ENCODE measurements at regions not wholly inside any gene's neighbourhood (a gene's known extent, or its start where the extent isn't known, plus 50 kb on each side); places are given as distances from the start of the nearest gene placed in this dataset.

DNA sequence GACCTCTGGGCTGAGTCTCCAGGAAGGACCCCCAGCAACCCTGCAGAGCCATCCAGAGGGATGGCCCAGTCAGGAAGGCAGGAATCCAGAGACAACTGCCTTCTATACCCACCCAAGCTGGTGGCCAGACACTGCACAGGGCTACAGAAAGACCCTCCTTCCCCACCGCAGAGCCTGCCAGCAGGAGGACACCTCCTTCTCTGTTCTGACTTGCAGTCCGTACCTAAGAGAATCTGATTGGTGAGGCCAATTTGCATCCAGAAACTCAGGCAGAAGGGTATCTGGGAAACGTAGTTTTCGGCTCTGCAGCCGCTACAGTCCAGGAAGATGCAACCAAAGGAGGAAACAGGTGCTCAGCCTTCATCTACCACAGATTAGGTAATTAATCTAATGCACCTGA, 155.4 kb upstream of the FRG1 start:
- TF ChIP-seq, protein P1, sequence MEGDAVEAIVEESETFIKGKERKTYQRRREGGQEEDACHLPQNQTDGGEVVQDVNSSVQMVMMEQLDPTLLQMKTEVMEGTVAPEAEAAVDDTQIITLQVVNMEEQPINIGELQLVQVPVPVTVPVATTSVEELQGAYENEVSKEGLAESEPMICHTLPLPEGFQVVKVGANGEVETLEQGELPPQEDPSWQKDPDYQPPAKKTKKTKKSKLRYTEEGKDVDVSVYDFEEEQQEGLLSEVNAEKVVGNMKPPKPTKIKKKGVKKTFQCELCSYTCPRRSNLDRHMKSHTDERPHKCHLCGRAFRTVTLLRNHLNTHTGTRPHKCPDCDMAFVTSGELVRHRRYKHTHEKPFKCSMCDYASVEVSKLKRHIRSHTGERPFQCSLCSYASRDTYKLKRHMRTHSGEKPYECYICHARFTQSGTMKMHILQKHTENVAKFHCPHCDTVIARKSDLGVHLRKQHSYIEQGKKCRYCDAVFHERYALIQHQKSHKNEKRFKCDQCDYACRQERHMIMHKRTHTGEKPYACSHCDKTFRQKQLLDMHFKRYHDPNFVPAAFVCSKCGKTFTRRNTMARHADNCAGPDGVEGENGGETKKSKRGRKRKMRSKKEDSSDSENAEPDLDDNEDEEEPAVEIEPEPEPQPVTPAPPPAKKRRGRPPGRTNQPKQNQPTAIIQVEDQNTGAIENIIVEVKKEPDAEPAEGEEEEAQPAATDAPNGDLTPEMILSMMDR (conservative IDR thresholded peaks at IDR 0.05; ENCODE audit: control insufficient read depth, insufficient read depth, low read depth, low read length), result no peak
- no peak for DNase-seq (ENCODE audit: low read depth)
- no peak overlapping the region for H3K4me3 ChIP-seq (ENCODE audit: control insufficient read depth, low read depth, low read length)

DNA sequence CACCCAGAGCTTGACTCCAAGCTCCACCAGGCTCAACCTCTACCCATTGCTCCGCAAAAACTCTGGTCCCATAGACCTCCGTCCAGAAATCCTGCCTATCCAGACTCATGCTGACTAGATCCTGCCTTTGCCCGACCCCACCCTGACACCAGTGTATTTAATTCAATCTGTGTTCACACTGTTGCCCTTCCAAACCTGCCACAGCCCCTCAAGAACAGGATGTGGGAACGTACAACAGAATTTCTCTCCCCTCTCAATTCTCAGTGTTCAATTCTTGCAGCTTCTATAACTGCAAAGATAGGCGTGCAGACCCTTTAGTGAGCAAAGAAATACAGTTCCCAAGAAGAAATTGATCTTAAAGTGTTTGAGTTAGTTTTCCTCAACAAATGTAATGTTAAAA, 154.2 kb upstream of the FRG1 start:
- TF ChIP-seq, protein P1 (conservative IDR thresholded peaks at IDR 0.05; ENCODE audit: control insufficient read depth, insufficient read depth, low read depth, low read length), result no peak
- no peak for DNase-seq (ENCODE audit: low read depth)
- H3K4me3 ChIP-seq (ENCODE audit: control insufficient read depth, low read depth, low read length), result no peak overlapping the region

DNA sequence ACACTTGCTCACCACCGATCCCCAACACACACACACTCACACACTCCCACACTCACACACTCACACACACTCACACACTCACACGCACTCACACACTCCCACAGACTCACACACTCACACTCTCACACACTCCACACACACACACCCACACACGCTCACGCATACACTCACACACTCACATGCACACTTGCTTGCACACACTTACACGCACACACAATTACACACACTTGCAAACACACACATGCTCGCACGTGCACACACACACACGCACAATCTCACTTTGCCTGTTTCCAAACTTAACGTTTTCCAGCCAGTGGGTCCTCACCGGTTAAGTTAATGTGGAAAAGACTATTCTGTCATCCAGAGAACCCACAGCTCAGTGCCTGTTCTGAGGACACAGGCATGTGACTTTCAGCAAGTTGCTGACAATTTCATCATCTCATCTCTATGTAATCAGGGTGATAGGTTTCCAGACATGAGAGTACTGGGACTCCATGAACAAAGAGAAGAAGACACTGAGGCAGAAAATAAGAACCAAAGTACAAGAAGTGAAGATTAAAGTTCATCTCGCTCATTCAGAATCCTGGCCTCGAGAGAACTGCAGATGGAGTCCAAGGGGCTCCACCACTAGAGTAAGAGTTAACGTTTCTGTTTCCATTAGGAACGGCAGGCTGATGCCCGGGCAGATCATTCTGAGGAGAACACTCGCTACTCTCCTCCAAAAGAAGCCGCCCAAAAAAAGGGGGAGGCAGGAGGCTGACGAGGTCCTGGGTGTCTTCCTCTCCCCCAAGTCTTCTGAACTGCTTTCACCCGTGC, 153.2 kb upstream of the FRG1 start:
- TF ChIP-seq, protein P1 (conservative IDR thresholded peaks at IDR 0.05; ENCODE audit: control insufficient read depth, insufficient read depth, low read depth, low read length), result no peak
- H3K4me3 ChIP-seq (ENCODE audit: control insufficient read depth, low read depth, low read length), result no peak overlapping the region
- no peak for DNase-seq (ENCODE audit: low read depth)

GRCh38 chr4:189792924-189793618, 147.6 kb upstream of the FRG1 start:
- TF ChIP-seq, protein P1 (conservative IDR thresholded peaks at IDR 0.05; ENCODE audit: control insufficient read depth, insufficient read depth, low read depth, low read length), result peak; percentile 89
- peak; percentile 68 for DNase-seq (ENCODE audit: low read depth)
- no peak overlapping the region for H3K4me3 ChIP-seq (ENCODE audit: control insufficient read depth, low read depth, low read length)

- no peak for DNase-seq (ENCODE audit: low read depth)
- H3K4me3 ChIP-seq (ENCODE audit: control insufficient read depth, low read depth, low read length), result no peak overlapping the region
- TF ChIP-seq, protein P1 (conservative IDR thresholded peaks at IDR 0.05; ENCODE audit: control insufficient read depth, insufficient read depth, low read depth, low read length), result no peak
Observed at GRCh38 chr4:189800545-189801088, 140.1 kb upstream of the FRG1 start.

DNA sequence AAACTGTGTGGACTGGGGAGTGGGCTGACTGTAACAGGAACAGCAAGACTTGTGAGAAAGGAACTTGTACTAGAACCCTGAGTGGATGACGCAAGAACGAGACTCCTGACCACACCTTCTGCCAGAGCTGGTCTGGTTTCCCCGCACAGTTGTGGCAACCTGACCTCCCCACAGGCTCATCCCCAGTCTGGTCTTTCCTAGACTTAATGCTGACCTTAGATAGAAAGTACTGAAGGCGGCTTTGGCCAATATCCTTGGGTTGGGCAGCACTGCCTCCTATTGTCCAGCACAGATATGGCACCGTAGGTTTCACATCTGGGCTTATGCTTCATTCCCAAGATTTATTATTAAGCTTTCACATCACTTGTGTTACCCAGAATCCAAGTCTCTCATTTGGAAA, 137.8 kb upstream of the FRG1 start:
- TF ChIP-seq, protein P1 (conservative IDR thresholded peaks at IDR 0.05; ENCODE audit: control insufficient read depth, insufficient read depth, low read depth, low read length), result no peak
- no peak overlapping the region for H3K4me3 ChIP-seq (ENCODE audit: control insufficient read depth, low read depth, low read length)
- DNase-seq (ENCODE audit: low read depth), result no peak
